CD14-positive monocyte (primary cell): ENCODE measurements at regions not wholly inside any gene's neighbourhood (a gene's known extent, or its start where the extent isn't known, plus 50 kb on each side); places are given as distances from the start of the nearest gene placed in this dataset.

Experiments
- DNase-seq, 3 donors: peaks; one replicate each; pipeline ENCODE4 v3.0.0-alpha.2; 2011 to 2022
- H2AFZ ChIP-seq: 2 replicates; pipeline ENCODE4 v1.6.0; 2012; ENCODE audit warnings: mild to moderate bottlenecking, low read depth, low read length, inconsistent platforms; ENCODE audit not compliant: insufficient read depth, poor library complexity, severe bottlenecking
- H3K27ac ChIP-seq, 2 donors: 1 replicate in 1 of 2; 2 replicates in 1 of 2; pipeline ENCODE4 v1.5.1; 2012 to 2013; ENCODE audit warnings: low read length in 2 of 2, control low read depth in 1 of 2, inconsistent platforms in 1 of 2, low read depth in 1 of 2, mild to moderate bottlenecking in 1 of 2
- H3K27me3 ChIP-seq, 2 donors: one replicate each; pipeline versions ENCODE4 v1.6.0 to v1.6.1; 2011 to 2013; ENCODE audit warnings: low read length in 2 of 2; ENCODE audit not compliant: control insufficient read depth in 2 of 2, insufficient read depth in 2 of 2
- H3K36me3 ChIP-seq, 2 donors: replicated peaks in 1 of 2; 1 replicate in 1 of 2; 2 replicates in 1 of 2; pipeline versions ENCODE4 v1.5.1 to v1.6.1; 2012 to 2013; ENCODE audit warnings: low read length in 2 of 2, control low read depth in 1 of 2, inconsistent platforms in 1 of 2, mild to moderate bottlenecking in 1 of 2; ENCODE audit not compliant: insufficient read depth in 2 of 2, control insufficient read depth in 1 of 2
- H3K4me1 ChIP-seq, 2 donors: 1 replicate in 1 of 2; 2 replicates in 1 of 2; pipeline versions ENCODE4 v1.5.1 to v1.6.1; 2012 to 2013; ENCODE audit warnings: low read length in 2 of 2, control low read depth in 1 of 2, inconsistent platforms in 1 of 2, mild to moderate bottlenecking in 1 of 2, moderate library complexity in 1 of 2; ENCODE audit not compliant: insufficient read depth in 2 of 2, control insufficient read depth in 1 of 2
- H3K4me2 ChIP-seq: replicated peaks from 2 replicates; pipeline ENCODE3; 2012; ENCODE audit warnings: low read length, moderate library complexity, mild to moderate bottlenecking; ENCODE audit not compliant: poor library complexity, severe bottlenecking; ENCODE audit errors: extremely low read depth
- H3K4me3 ChIP-seq, 3 experiments: fragments of 200-600 bp in 1 of 3; sonication (generic) in 1 of 3; replicated peaks in 1 of 3; 1 replicate in 2 of 3; 2 replicates in 1 of 3; pipeline ENCODE4 v1.5.1; 2011 to 2013; ENCODE audit warnings: low read length in 3 of 3, mild to moderate bottlenecking in 3 of 3, control low read depth in 2 of 3, low read depth in 2 of 3, inconsistent platforms in 1 of 3, moderate library complexity in 1 of 3
- H3K79me2 ChIP-seq: 2 replicates; pipeline ENCODE4 v1.6.0; 2012; ENCODE audit warnings: mild to moderate bottlenecking, control low read depth, inconsistent platforms, low read length, moderate library complexity; ENCODE audit not compliant: insufficient read depth
- H3K9ac ChIP-seq: 2 replicates; pipeline ENCODE4 v1.6.0; 2017; ENCODE audit warnings: low read length, mild to moderate bottlenecking; ENCODE audit not compliant: insufficient read depth, poor library complexity, severe bottlenecking
- H3K9me3 ChIP-seq, 2 donors: replicated peaks in 1 of 2; 1 replicate in 1 of 2; 2 replicates in 1 of 2; pipeline versions ENCODE4 v1.5.1 to v1.6.1; 2012 to 2013; ENCODE audit warnings: low read length in 2 of 2, control low read depth in 1 of 2; ENCODE audit not compliant: control insufficient read depth in 1 of 2, insufficient read depth in 1 of 2
- H4K20me1 ChIP-seq: 2 replicates; pipeline ENCODE4 v1.6.0; 2012; ENCODE audit warnings: mild to moderate bottlenecking, low read length, control low read depth, moderate library complexity; ENCODE audit not compliant: insufficient read depth
- H3K27ac Mint-ChIP-seq, 7 donors: one replicate each; pipeline ENCODE4 v1.8.0; 2020; ENCODE audit warnings: mild to moderate bottlenecking in 7 of 7, mixed read lengths in 7 of 7, moderate library complexity in 6 of 7, inconsistent platforms in 2 of 7
- H3K27me3 Mint-ChIP-seq, 3 donors: one replicate each; pipeline ENCODE4 v1.8.0; 2021 to 2022; ENCODE audit warnings: low read depth in 3 of 3, mild to moderate bottlenecking in 3 of 3, mixed read lengths in 3 of 3, moderate library complexity in 3 of 3, inconsistent platforms in 1 of 3
- H3K36me3 Mint-ChIP-seq, 2 donors: one replicate each; pipeline ENCODE4 v1.8.0; 2020; ENCODE audit warnings: mixed read lengths in 2 of 2, inconsistent platforms in 1 of 2, mild to moderate bottlenecking in 1 of 2
- H3K4me1 Mint-ChIP-seq: one replicate; pipeline ENCODE4 v1.8.0; 2020; ENCODE audit warnings: mild to moderate bottlenecking, mixed read lengths
- H3K4me3 Mint-ChIP-seq, 2 donors: one replicate each; pipeline ENCODE4 v1.8.0; 2020; ENCODE audit warnings: mild to moderate bottlenecking in 2 of 2, mixed read lengths in 2 of 2, moderate library complexity in 1 of 2
- H3K9me3 Mint-ChIP-seq, 7 donors: one replicate each; pipeline ENCODE4 v1.8.0; 2020 to 2022; ENCODE audit warnings: mixed read lengths in 7 of 7, mild to moderate bottlenecking in 6 of 7, moderate library complexity in 6 of 7, inconsistent platforms in 2 of 7
- WGBS: methylation state at CpG from one replicate; pipeline ENCODE4 v1.1.5; 2013; ENCODE audit warnings: missing lambda C conversion rate; ENCODE audit not compliant: insufficient coverage; 5-methylcytosine and 5-hydroxymethylcytosine counted together
- intact Hi-C, 2 donors: fragments of 100-400 bp; cut with micrococcal nuclease; formaldehyde crosslinking; loops; one replicate each; pipeline versions ENCODE4 v1.15.0 to v1.15.1; 2023
- TF ChIP-seq, protein P1 (sequence below): fragments of 200-600 bp; IDR thresholded peaks from one replicate; pipeline ENCODE4 v1.8.0; 2022; ENCODE audit warnings: antibody characterized with exemption, mild to moderate bottlenecking

- H3K27ac ChIP-seq, result no peak overlapping the region
- no peak overlapping the region for H3K4me2 ChIP-seq
- no peak overlapping the region for H2AFZ ChIP-seq
- H3K9me3 Mint-ChIP-seq, result peaks cover 13 to 21% (median 16%) of the 10 kb centered on the region in 7 donors
- no peak overlapping the region for H3K4me3 ChIP-seq
- H3K4me3 Mint-ChIP-seq, result no peak overlapping the region
- H4K20me1 ChIP-seq, result no peaks in the 10 kb centered on the region
- no peak overlapping the region for H3K27ac Mint-ChIP-seq
- DNase-seq, result no peak
- H3K4me1 Mint-ChIP-seq, result no peaks in the 10 kb centered on the region
- WGBS, result 100% methylated on average over 4 of the region's 4 CpGs
- peaks cover 10 to 16% of the 10 kb centered on the region in 2 donors for H3K9me3 ChIP-seq
- TF ChIP-seq, protein P1, sequence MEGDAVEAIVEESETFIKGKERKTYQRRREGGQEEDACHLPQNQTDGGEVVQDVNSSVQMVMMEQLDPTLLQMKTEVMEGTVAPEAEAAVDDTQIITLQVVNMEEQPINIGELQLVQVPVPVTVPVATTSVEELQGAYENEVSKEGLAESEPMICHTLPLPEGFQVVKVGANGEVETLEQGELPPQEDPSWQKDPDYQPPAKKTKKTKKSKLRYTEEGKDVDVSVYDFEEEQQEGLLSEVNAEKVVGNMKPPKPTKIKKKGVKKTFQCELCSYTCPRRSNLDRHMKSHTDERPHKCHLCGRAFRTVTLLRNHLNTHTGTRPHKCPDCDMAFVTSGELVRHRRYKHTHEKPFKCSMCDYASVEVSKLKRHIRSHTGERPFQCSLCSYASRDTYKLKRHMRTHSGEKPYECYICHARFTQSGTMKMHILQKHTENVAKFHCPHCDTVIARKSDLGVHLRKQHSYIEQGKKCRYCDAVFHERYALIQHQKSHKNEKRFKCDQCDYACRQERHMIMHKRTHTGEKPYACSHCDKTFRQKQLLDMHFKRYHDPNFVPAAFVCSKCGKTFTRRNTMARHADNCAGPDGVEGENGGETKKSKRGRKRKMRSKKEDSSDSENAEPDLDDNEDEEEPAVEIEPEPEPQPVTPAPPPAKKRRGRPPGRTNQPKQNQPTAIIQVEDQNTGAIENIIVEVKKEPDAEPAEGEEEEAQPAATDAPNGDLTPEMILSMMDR, result no peak
- no peaks in the 10 kb centered on the region for H3K27me3 ChIP-seq
- no peaks in the 10 kb centered on the region for H3K36me3 ChIP-seq
- H3K79me2 ChIP-seq, result no peaks in the 10 kb centered on the region
- no peak overlapping the region for H3K9ac ChIP-seq
- H3K27me3 Mint-ChIP-seq, result peaks cover 2% of the 10 kb centered on the region in 3 donors
- H3K36me3 Mint-ChIP-seq, result no peaks in the 10 kb centered on the region
- intact Hi-C loops, result no loop called here
- H3K4me1 ChIP-seq, result no peaks in the 10 kb centered on the region
These were observed 600.8 kb downstream of the DIAPH3 start for GRCh38 chr13:59562924-59563323.

GRCh38 chr13:59566561-59566960, 597.2 kb downstream of the DIAPH3 start:
- H3K27ac ChIP-seq, result no peak overlapping the region
- WGBS, result no CpG with 5 or more reads among the region's 1 CpG
- TF ChIP-seq, protein P1, result no peak

More at GRCh38 chr13:59566561-59566960, 597.2 kb downstream of the DIAPH3 start:
- Histone ChIP-seq H3K79me2 (no peaks in the 10 kb centered on the region), H3K4me3 (no peak overlapping the region), H3K27me3 (no peaks in the 10 kb centered on the region), H3K4me1 (no peaks in the 10 kb centered on the region), H3K9me3 (peaks cover 10 to 16% of the 10 kb centered on the region in 2 donors), H4K20me1 (no peaks in the 10 kb centered on the region), H2AFZ (no peak overlapping the region), H3K4me2 (no peak overlapping the region), H3K36me3 (no peaks in the 10 kb centered on the region), H3K9ac (no peak overlapping the region)
- peaks cover 9 to 19% (median 15%) of the 10 kb centered on the region in 7 donors for H3K9me3 Mint-ChIP-seq
- H3K4me1 Mint-ChIP-seq, result no peaks in the 10 kb centered on the region
- H3K27ac Mint-ChIP-seq, result no peak overlapping the region
- peaks cover 0 to 4% (median 2%) of the 10 kb centered on the region in 3 donors for H3K27me3 Mint-ChIP-seq
- no peak overlapping the region for H3K4me3 Mint-ChIP-seq
- H3K36me3 Mint-ChIP-seq, result no peaks in the 10 kb centered on the region
- DNase-seq, result no peak
- intact Hi-C loops, result no loop called here
